ENCODE measurements at regions not wholly inside any gene's neighbourhood (a gene's known extent, or its start where the extent isn't known, plus 50 kb on each side); places are given as distances from the start of the nearest gene placed in this dataset.
"Not testable (repeated sequence)": the region's sequence is repeated elsewhere in the genome, so short reads cannot be mapped to it uniquely, and the experiment has no call there.

DNA sequence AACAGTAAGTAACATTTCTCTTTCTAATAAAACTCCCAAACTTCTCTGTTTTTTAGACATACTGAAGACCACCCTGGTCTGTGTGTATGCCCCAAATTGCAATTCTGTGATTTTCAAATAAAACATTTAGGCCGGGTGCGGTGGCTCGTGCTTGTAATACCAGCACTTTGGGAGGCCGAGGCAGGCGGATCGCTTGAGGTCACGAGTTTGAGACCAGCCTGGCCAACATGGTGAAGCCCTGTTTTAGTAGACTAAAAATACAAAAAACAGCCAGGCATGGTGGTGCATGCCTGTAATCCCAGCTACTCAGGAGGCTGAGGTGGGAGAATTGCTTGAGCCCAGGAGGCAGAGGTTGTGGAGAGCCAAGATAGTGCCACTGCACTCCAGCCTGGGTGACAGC, 368.5 kb downstream of the PTPRU start:
- TF ChIP-seq EZH2 (IDR thresholded peaks at IDR 0.05; ENCODE audit: insufficient read depth, low read length): not testable (repeated sequence)
- TF ChIP-seq, protein P1, sequence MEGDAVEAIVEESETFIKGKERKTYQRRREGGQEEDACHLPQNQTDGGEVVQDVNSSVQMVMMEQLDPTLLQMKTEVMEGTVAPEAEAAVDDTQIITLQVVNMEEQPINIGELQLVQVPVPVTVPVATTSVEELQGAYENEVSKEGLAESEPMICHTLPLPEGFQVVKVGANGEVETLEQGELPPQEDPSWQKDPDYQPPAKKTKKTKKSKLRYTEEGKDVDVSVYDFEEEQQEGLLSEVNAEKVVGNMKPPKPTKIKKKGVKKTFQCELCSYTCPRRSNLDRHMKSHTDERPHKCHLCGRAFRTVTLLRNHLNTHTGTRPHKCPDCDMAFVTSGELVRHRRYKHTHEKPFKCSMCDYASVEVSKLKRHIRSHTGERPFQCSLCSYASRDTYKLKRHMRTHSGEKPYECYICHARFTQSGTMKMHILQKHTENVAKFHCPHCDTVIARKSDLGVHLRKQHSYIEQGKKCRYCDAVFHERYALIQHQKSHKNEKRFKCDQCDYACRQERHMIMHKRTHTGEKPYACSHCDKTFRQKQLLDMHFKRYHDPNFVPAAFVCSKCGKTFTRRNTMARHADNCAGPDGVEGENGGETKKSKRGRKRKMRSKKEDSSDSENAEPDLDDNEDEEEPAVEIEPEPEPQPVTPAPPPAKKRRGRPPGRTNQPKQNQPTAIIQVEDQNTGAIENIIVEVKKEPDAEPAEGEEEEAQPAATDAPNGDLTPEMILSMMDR (IDR thresholded peaks at IDR 0.05; ENCODE audit: insufficient read depth, low read depth, low read length): not testable (repeated sequence)
